OCI-LY3 (cell line): ENCODE measurements at regions not wholly inside any gene's neighbourhood (a gene's known extent, or its start where the extent isn't known, plus 50 kb on each side); places are given as distances from the start of the nearest gene placed in this dataset.

ENCODE experiments used
- EZH2phosphoT487 ChIP-seq: fragments of 200-600 bp; shearing (Covaris generic); IDR thresholded peaks from 2 replicates; pipeline ENCODE4 v1.6.1; 2018; ENCODE audit warnings: antibody characterized with exemption, mixed run types, low read depth
- TF ChIP-seq, protein P1 (sequence below): fragments of 200-600, 300-600 bp; sonication (generic); IDR thresholded peaks from 2 replicates; pipeline ENCODE4 v1.5.1; 2014; ENCODE audit warnings: antibody characterized with exemption, low read length, low read depth

DNA sequence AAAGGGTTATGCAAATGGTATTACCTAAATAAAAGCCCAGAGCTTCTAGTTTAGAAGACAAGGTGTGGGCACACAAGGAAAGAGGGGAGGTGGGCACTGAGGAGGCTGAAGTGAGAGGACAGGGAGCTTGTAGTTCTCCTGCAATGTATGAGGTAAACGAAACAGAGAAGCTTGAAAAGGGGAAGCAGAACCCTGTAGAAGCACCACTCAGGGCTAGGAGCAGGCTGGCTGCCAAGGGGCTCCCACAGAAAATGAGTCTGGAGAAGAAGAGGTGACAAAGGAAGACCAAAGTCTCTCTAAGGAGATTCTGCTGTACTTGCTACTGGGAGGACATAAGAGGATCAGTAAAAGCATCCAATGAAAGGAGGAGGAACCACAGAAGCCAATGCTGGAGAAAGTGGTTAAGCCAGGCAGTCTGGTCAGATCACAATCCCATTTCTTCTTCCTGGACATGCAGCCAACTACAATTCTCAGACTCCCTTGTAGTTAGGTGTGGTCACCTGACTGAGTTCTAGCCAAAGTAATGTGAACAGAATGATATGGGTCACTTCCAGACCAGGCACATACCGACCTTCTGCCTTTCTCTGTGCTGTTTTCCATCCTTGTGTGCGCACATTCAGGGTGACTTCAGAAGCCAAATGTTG is 174.5 kb upstream of the MAP3K1 start:
- TF ChIP-seq, protein P1, sequence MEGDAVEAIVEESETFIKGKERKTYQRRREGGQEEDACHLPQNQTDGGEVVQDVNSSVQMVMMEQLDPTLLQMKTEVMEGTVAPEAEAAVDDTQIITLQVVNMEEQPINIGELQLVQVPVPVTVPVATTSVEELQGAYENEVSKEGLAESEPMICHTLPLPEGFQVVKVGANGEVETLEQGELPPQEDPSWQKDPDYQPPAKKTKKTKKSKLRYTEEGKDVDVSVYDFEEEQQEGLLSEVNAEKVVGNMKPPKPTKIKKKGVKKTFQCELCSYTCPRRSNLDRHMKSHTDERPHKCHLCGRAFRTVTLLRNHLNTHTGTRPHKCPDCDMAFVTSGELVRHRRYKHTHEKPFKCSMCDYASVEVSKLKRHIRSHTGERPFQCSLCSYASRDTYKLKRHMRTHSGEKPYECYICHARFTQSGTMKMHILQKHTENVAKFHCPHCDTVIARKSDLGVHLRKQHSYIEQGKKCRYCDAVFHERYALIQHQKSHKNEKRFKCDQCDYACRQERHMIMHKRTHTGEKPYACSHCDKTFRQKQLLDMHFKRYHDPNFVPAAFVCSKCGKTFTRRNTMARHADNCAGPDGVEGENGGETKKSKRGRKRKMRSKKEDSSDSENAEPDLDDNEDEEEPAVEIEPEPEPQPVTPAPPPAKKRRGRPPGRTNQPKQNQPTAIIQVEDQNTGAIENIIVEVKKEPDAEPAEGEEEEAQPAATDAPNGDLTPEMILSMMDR, result no peak
- no peak for TF ChIP-seq EZH2phosphoT487
